Mesendoderm (in vitro differentiated cells): ENCODE measurements at regions not wholly inside any gene's neighbourhood (a gene's known extent, or its start where the extent isn't known, plus 50 kb on each side); places are given as distances from the start of the nearest gene placed in this dataset.

Experiments used
- DNase-seq: peaks from one replicate; pipeline ENCODE4 v3.0.0; 2013
- H2AK5ac ChIP-seq: 2 replicates; pipeline ENCODE4 v1.6.1; 2013; ENCODE audit warnings: low read length, inconsistent platforms
- H2BK120ac ChIP-seq: 2 replicates; pipeline ENCODE4 v1.6.1; 2013; ENCODE audit warnings: low read depth, mild to moderate bottlenecking, low read length, moderate library complexity, mixed read lengths
- H2BK15ac ChIP-seq: replicated peaks from 2 replicates; pipeline ENCODE4 v1.6.1; 2013; ENCODE audit warnings: low read depth, mild to moderate bottlenecking, moderate library complexity
- H2BK5ac ChIP-seq: 2 replicates; pipeline ENCODE4 v1.6.1; 2013; ENCODE audit warnings: low read length, inconsistent platforms
- H3K18ac ChIP-seq: 2 replicates; pipeline ENCODE4 v1.6.1; 2013; ENCODE audit warnings: mild to moderate bottlenecking, low read length, mixed read lengths
- H3K23ac ChIP-seq: one replicate; pipeline ENCODE4 v1.6.1; 2013; ENCODE audit warnings: low read length
- H3K27ac ChIP-seq: 2 replicates; pipeline ENCODE4 v1.5.1; 2013; ENCODE audit warnings: low read depth, mild to moderate bottlenecking, inconsistent platforms, low read length, moderate library complexity
- H3K27me3 ChIP-seq: 2 replicates; pipeline ENCODE4 v1.6.1; 2013; ENCODE audit warnings: low read length, control low read depth, mild to moderate bottlenecking, inconsistent platforms; ENCODE audit not compliant: insufficient read depth, poor library complexity
- H3K36me3 ChIP-seq: 2 replicates; pipeline ENCODE4 v1.6.1; 2013; ENCODE audit warnings: low read length, inconsistent platforms; ENCODE audit not compliant: control insufficient read depth, insufficient read depth
- H3K4ac ChIP-seq: one replicate; pipeline ENCODE4 v1.6.1; 2013; ENCODE audit warnings: low read depth, mild to moderate bottlenecking, low read length, moderate library complexity
- H3K4me1 ChIP-seq: 2 replicates; pipeline ENCODE4 v1.6.1; 2013; ENCODE audit warnings: low read depth, low read length, inconsistent platforms; ENCODE audit not compliant: control insufficient read depth
- H3K4me2 ChIP-seq: 2 replicates; pipeline ENCODE4 v1.6.1; 2013; ENCODE audit warnings: low read length
- H3K4me3 ChIP-seq: 2 replicates; pipeline ENCODE4 v1.5.1; 2013; ENCODE audit warnings: mild to moderate bottlenecking, low read length
- H3K56ac ChIP-seq: one replicate; pipeline ENCODE4 v1.6.1; 2013; ENCODE audit warnings: low read length
- H3K79me1 ChIP-seq: 2 replicates; pipeline ENCODE4 v1.6.1; 2013; ENCODE audit warnings: low read length, inconsistent platforms
- H3K79me2 ChIP-seq: 2 replicates; pipeline ENCODE4 v1.6.1; 2013; ENCODE audit warnings: mild to moderate bottlenecking, low read length; ENCODE audit not compliant: control insufficient read depth, insufficient read depth
- H3K9ac ChIP-seq: 2 replicates; pipeline ENCODE4 v1.6.1; 2013; ENCODE audit warnings: low read length, inconsistent platforms
- H4K5ac ChIP-seq: one replicate; pipeline ENCODE4 v1.6.1; 2013; ENCODE audit warnings: low read length
- H4K8ac ChIP-seq: one replicate; pipeline ENCODE4 v1.6.1; 2013; ENCODE audit warnings: low read depth, mild to moderate bottlenecking, control low read depth, low read length, moderate library complexity
- WGBS: extraction: QIAGEN DNeasy Blood & Tissue Kit; methylation state at CpG from one replicate; pipeline ENCODE4 v1.1.7; 2013; ENCODE audit warnings: low lambda C conversion rate, missing lambda C conversion rate; ENCODE audit not compliant: insufficient coverage; ENCODE audit errors: extremely low coverage; 5-methylcytosine and 5-hydroxymethylcytosine counted together

GRCh38 chr15:70422342-70422741, 324.6 kb upstream of the TLE3 start:
- Histone ChIP-seq H3K18ac (no peak overlapping the region), H3K36me3 (no peaks in the 10 kb centered on the region), H2BK15ac (no peak overlapping the region), H3K27ac (no peak overlapping the region), H3K27me3 (no peaks in the 10 kb centered on the region), H4K5ac (no peak overlapping the region), H3K79me2 (no peaks in the 10 kb centered on the region), H4K8ac (no peak overlapping the region), H3K4me1 (no peaks in the 10 kb centered on the region), H2BK5ac (no peak overlapping the region), H3K9ac (no peak overlapping the region), H3K4ac (no peak overlapping the region), H2AK5ac (no peak overlapping the region), H3K79me1 (no peaks in the 10 kb centered on the region), H2BK120ac (no peak overlapping the region), H3K4me3 (no peak overlapping the region), H3K23ac (no peak overlapping the region), H3K4me2 (no peak overlapping the region), H3K56ac (no peak overlapping the region)
- no CpG with 5 or more reads among the region's 4 CpGs for WGBS
- DNase-seq = no peak

- Histone ChIP-seq H3K36me3 (no peaks in the 10 kb centered on the region), H3K27ac (no peak overlapping the region), H3K9ac (no peak overlapping the region), H3K56ac (no peak overlapping the region), H3K4me1 (no peaks in the 10 kb centered on the region), H4K5ac (no peak overlapping the region), H3K79me1 (no peaks in the 10 kb centered on the region), H2BK5ac (no peak overlapping the region), H3K79me2 (no peaks in the 10 kb centered on the region), H2BK15ac (no peak overlapping the region), H3K4me2 (no peak overlapping the region), H2AK5ac (no peak overlapping the region), H3K23ac (no peak overlapping the region), H3K4me3 (no peak overlapping the region), H4K8ac (no peak overlapping the region), H3K18ac (no peak overlapping the region), H3K4ac (no peak overlapping the region), H3K27me3 (no peaks in the 10 kb centered on the region), H2BK120ac (no peak overlapping the region)
- no peak for DNase-seq
- no CpG with 5 or more reads among the region's 5 CpGs for WGBS
Measured at GRCh38 chr15:70420948-70421482, 323.3 kb upstream of the TLE3 start.

GRCh38 chr15:70420086-70420947, 322.6 kb upstream of the TLE3 start:
- no peaks in the 10 kb centered on the region for H3K27me3 ChIP-seq
- H3K79me2 ChIP-seq = no peaks in the 10 kb centered on the region
- no peaks in the 10 kb centered on the region for H3K4me1 ChIP-seq
- no peak overlapping the region for H3K23ac ChIP-seq
- H3K18ac ChIP-seq = no peak overlapping the region
- H4K5ac ChIP-seq = no peak overlapping the region
- no CpG with 5 or more reads among the region's 4 CpGs for WGBS
- no peak overlapping the region for H2BK15ac ChIP-seq
- peak; percentile 55 for DNase-seq
- no peak overlapping the region for H3K4me3 ChIP-seq
- no peak overlapping the region for H3K56ac ChIP-seq
- no peaks in the 10 kb centered on the region for H3K79me1 ChIP-seq
- H3K36me3 ChIP-seq = no peaks in the 10 kb centered on the region
- H3K4me2 ChIP-seq = no peak overlapping the region
- no peak overlapping the region for H3K27ac ChIP-seq
- no peak overlapping the region for H2AK5ac ChIP-seq
- no peak overlapping the region for H3K4ac ChIP-seq
- H2BK120ac ChIP-seq = no peak overlapping the region
- H2BK5ac ChIP-seq = no peak overlapping the region
- H4K8ac ChIP-seq = no peak overlapping the region
- no peak overlapping the region for H3K9ac ChIP-seq

GRCh38 chr15:70418943-70419342, 321.2 kb upstream of the TLE3 start:
- H3K27ac ChIP-seq = no peak overlapping the region
- no peaks in the 10 kb centered on the region for H3K79me1 ChIP-seq
- no peak overlapping the region for H3K23ac ChIP-seq
- H3K36me3 ChIP-seq = no peaks in the 10 kb centered on the region
- H3K4ac ChIP-seq = no peak overlapping the region
- H3K9ac ChIP-seq = no peak overlapping the region
- no peak overlapping the region for H2BK120ac ChIP-seq
- H3K18ac ChIP-seq = no peak overlapping the region
- no peaks in the 10 kb centered on the region for H3K27me3 ChIP-seq
- H4K8ac ChIP-seq = no peak overlapping the region
- no peak overlapping the region for H2AK5ac ChIP-seq
- no CpG with 5 or more reads among the region's 11 CpGs for WGBS
- H4K5ac ChIP-seq = no peak overlapping the region
- H3K4me3 ChIP-seq = no peak overlapping the region
- H3K79me2 ChIP-seq = no peaks in the 10 kb centered on the region
- no peak overlapping the region for H2BK5ac ChIP-seq
- no peak overlapping the region for H3K56ac ChIP-seq
- H2BK15ac ChIP-seq = no peak overlapping the region
- no peaks in the 10 kb centered on the region for H3K4me1 ChIP-seq
- no peak overlapping the region for H3K4me2 ChIP-seq
- DNase-seq = no peak

- Histone ChIP-seq H3K27ac (no peak overlapping the region), H2AK5ac (no peak overlapping the region), H3K56ac (no peak overlapping the region), H3K4me1 (no peaks in the 10 kb centered on the region), H2BK120ac (no peak overlapping the region), H2BK15ac (no peak overlapping the region), H3K27me3 (no peaks in the 10 kb centered on the region), H4K8ac (no peak overlapping the region), H3K23ac (no peak overlapping the region), H3K36me3 (no peaks in the 10 kb centered on the region), H3K79me2 (no peaks in the 10 kb centered on the region), H4K5ac (no peak overlapping the region), H3K9ac (no peak overlapping the region), H3K18ac (no peak overlapping the region), H3K4me2 (no peak overlapping the region), H2BK5ac (no peak overlapping the region), H3K4ac (no peak overlapping the region), H3K4me3 (no peak overlapping the region), H3K79me1 (no peaks in the 10 kb centered on the region)
- no CpG with 5 or more reads among the region's 6 CpGs for WGBS
- no peak for DNase-seq
Measured at GRCh38 chr15:70417535-70417934, 319.8 kb upstream of the TLE3 start.
